ENCODE measurements at regions not wholly inside any gene's neighbourhood (a gene's known extent, or its start where the extent isn't known, plus 50 kb on each side); places are given as distances from the start of the nearest gene placed in this dataset.

GRCh38 chr11:50333861-50334260, 301.2 kb downstream of the OR4C45 start:
- TF ChIP-seq EMX1 (CRISPR knock-in tag; IDR thresholded peaks at IDR 0.05) (no peak), E2F1 (CRISPR knock-in tag; IDR thresholded peaks at IDR 0.05) (no peak), HMGA2 (CRISPR knock-in tag; IDR thresholded peaks at IDR 0.05) (no peak), ZBTB43 (CRISPR knock-in tag; IDR thresholded peaks at IDR 0.05) (no peak), PRRX2 (CRISPR knock-in tag; IDR thresholded peaks at IDR 0.05) (no peak), ZNF425 (CRISPR knock-in tag; conservative IDR thresholded peaks at IDR 0.05) (no peak), ATF2 (CRISPR knock-in tag; IDR thresholded peaks at IDR 0.05; ENCODE audit: borderline replicate concordance, low read depth) (no peak), IRF1 (CRISPR knock-in tag; IDR thresholded peaks at IDR 0.05) (no peak), USF2 (CRISPR knock-in tag; IDR thresholded peaks at IDR 0.05) (no peak), SP1 (CRISPR knock-in tag; conservative IDR thresholded peaks at IDR 0.05) (no peak), CDX4 (CRISPR knock-in tag; IDR thresholded peaks at IDR 0.05; ENCODE audit: borderline replicate concordance) (no peak), ZBTB21 (CRISPR knock-in tag; IDR thresholded peaks at IDR 0.05; ENCODE audit: borderline replicate concordance) (no peak), ZNF281 (CRISPR knock-in tag; IDR thresholded peaks at IDR 0.05) (no peak), GTF2I (CRISPR knock-in tag; conservative IDR thresholded peaks at IDR 0.05) (no peak), SOX15 (CRISPR knock-in tag; IDR thresholded peaks at IDR 0.05) (no peak), ZSCAN18 (CRISPR knock-in tag; IDR thresholded peaks at IDR 0.05) (no peak)
- TF ChIP-seq, protein P1, sequence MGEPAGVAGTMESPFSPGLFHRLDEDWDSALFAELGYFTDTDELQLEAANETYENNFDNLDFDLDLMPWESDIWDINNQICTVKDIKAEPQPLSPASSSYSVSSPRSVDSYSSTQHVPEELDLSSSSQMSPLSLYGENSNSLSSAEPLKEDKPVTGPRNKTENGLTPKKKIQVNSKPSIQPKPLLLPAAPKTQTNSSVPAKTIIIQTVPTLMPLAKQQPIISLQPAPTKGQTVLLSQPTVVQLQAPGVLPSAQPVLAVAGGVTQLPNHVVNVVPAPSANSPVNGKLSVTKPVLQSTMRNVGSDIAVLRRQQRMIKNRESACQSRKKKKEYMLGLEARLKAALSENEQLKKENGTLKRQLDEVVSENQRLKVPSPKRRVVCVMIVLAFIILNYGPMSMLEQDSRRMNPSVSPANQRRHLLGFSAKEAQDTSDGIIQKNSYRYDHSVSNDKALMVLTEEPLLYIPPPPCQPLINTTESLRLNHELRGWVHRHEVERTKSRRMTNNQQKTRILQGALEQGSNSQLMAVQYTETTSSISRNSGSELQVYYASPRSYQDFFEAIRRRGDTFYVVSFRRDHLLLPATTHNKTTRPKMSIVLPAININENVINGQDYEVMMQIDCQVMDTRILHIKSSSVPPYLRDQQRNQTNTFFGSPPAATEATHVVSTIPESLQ (CRISPR knock-in tag; IDR thresholded peaks at IDR 0.05): no peak
- TF ChIP-seq, protein P2, sequence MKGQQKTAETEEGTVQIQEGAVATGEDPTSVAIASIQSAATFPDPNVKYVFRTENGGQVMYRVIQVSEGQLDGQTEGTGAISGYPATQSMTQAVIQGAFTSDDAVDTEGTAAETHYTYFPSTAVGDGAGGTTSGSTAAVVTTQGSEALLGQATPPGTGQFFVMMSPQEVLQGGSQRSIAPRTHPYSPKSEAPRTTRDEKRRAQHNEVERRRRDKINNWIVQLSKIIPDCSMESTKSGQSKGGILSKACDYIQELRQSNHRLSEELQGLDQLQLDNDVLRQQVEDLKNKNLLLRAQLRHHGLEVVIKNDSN (CRISPR knock-in tag; IDR thresholded peaks at IDR 0.05): no peak
- TF ChIP-seq, protein P3, sequence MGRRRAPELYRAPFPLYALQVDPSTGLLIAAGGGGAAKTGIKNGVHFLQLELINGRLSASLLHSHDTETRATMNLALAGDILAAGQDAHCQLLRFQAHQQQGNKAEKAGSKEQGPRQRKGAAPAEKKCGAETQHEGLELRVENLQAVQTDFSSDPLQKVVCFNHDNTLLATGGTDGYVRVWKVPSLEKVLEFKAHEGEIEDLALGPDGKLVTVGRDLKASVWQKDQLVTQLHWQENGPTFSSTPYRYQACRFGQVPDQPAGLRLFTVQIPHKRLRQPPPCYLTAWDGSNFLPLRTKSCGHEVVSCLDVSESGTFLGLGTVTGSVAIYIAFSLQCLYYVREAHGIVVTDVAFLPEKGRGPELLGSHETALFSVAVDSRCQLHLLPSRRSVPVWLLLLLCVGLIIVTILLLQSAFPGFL (CRISPR knock-in tag; IDR thresholded peaks at IDR 0.05; ENCODE audit: borderline replicate concordance): no peak
- no peaks in the 10 kb centered on the region for H3K4me1 Mint-ChIP-seq
- H3K27me3 Mint-ChIP-seq (ENCODE audit: low read depth): peaks cover 4% of the 10 kb centered on the region
- no peak overlapping the region for H3K27ac Mint-ChIP-seq
- DNase-seq (ENCODE audit: low spot score) (no peak), ATAC-seq (no peak)
- no peak overlapping the region for H3K4me3 Mint-ChIP-seq
- H3K9me3 Mint-ChIP-seq: peaks cover 81% of the 10 kb centered on the region
- ChIA-PET CTCF (no interaction called here), POLR2A (no interaction called here)
- H3K36me3 Mint-ChIP-seq: peaks cover 83% of the 10 kb centered on the region
